Stromal cell of bone marrow (primary cell): ENCODE measurements at regions not wholly inside any gene's neighbourhood (a gene's known extent, or its start where the extent isn't known, plus 50 kb on each side); places are given as distances from the start of the nearest gene placed in this dataset.

Source experiments
- DNase-seq: peaks from one replicate; pipeline ENCODE4 v3.0.0-alpha.2; 2012; ENCODE audit warnings: low read depth

- DNase-seq, result no peak
Measured at GRCh38 chr13:67664502-67664901, 434.4 kb upstream of the PCDH9 start.

- no peak for DNase-seq
Measured at GRCh38 chr13:67662997-67663396, 432.9 kb upstream of the PCDH9 start.

GRCh38 chr13:67652887-67653286 lies 422.8 kb upstream of the PCDH9 start:
- DNase-seq, result no peak

GRCh38 chr13:67651908-67652465 lies 421.9 kb upstream of the PCDH9 start:
- no peak for DNase-seq

- DNase-seq, result no peak
Measured at GRCh38 chr13:67650471-67650870, 420.3 kb upstream of the PCDH9 start.

GRCh38 chr13:67645874-67646467 lies 415.8 kb upstream of the PCDH9 start:
- DNase-seq, result no peak

- no peak for DNase-seq
Measured at GRCh38 chr13:67643516-67644055, 413.4 kb upstream of the PCDH9 start.

- no peak for DNase-seq
Measured at GRCh38 chr13:67642657-67643056, 412.5 kb upstream of the PCDH9 start.

- no peak for DNase-seq
Measured at GRCh38 chr13:67635754-67636153, 405.6 kb upstream of the PCDH9 start.

- no peak for DNase-seq
Measured at GRCh38 chr13:67632590-67632989, 402.5 kb upstream of the PCDH9 start.

- DNase-seq, result no peak
Measured at GRCh38 chr13:67630640-67631039, 400.5 kb upstream of the PCDH9 start.

GRCh38 chr13:67623630-67624029 lies 393.5 kb upstream of the PCDH9 start:
- DNase-seq, result no peak

GRCh38 chr13:67620665-67621064 lies 390.5 kb upstream of the PCDH9 start:
- no peak for DNase-seq

GRCh38 chr13:67619995-67620380 lies 389.9 kb upstream of the PCDH9 start:
- no peak for DNase-seq

GRCh38 chr13:67619351-67619994 lies 389.3 kb upstream of the PCDH9 start:
- DNase-seq, result no peak

- DNase-seq, result no peak
Measured at GRCh38 chr13:67614579-67614978, 384.4 kb upstream of the PCDH9 start.

GRCh38 chr13:67614013-67614412 lies 383.9 kb upstream of the PCDH9 start:
- no peak for DNase-seq

- no peak for DNase-seq
Measured at GRCh38 chr13:67588607-67589006, 358.5 kb upstream of the PCDH9 start.

GRCh38 chr13:67577361-67577760 lies 347.2 kb upstream of the PCDH9 start:
- no peak for DNase-seq

GRCh38 chr13:67574320-67575233 lies 344.4 kb upstream of the PCDH9 start:
- DNase-seq, result no peak

GRCh38 chr13:67568205-67568604 lies 338.1 kb upstream of the PCDH9 start:
- no peak for DNase-seq

GRCh38 chr13:67557642-67558241 lies 327.6 kb upstream of the PCDH9 start:
- no peak for DNase-seq
